Myocyte (in vitro differentiated cells): ENCODE measurements at regions not wholly inside any gene's neighbourhood (a gene's known extent, or its start where the extent isn't known, plus 50 kb on each side); places are given as distances from the start of the nearest gene placed in this dataset.
"Not testable (repeated sequence)": the region's sequence is repeated elsewhere in the genome, so short reads cannot be mapped to it uniquely, and the experiment has no call there.

Experiments
- DNase-seq: peaks from one replicate; pipeline ENCODE4 v3.0.0-alpha.2; 2012; ENCODE audit warnings: low read depth

- no peak for DNase-seq
These were observed 340.0 kb upstream of the NFIA start for GRCh38 chr1:60742339-60742738.

- DNase-seq = no peak
These were observed 342.2 kb upstream of the NFIA start for GRCh38 chr1:60740154-60740553.

GRCh38 chr1:60739729-60740128, 342.6 kb upstream of the NFIA start:
- DNase-seq = peak; percentile 15

- no peak for DNase-seq
These were observed 349.4 kb upstream of the NFIA start for GRCh38 chr1:60732977-60733401.

- DNase-seq = no peak
These were observed 351.0 kb upstream of the NFIA start for GRCh38 chr1:60731321-60731720.

GRCh38 chr1:60727552-60727951, 354.8 kb upstream of the NFIA start:
- no peak for DNase-seq

- DNase-seq = no peak
These were observed 365.9 kb upstream of the NFIA start for GRCh38 chr1:60716472-60716871.

GRCh38 chr1:60715970-60716369, 366.4 kb upstream of the NFIA start:
- no peak for DNase-seq

- no peak for DNase-seq
These were observed 372.9 kb upstream of the NFIA start for GRCh38 chr1:60709426-60709825.

- no peak for DNase-seq
These were observed 377.3 kb upstream of the NFIA start for GRCh38 chr1:60705026-60705425.

- no peak for DNase-seq
These were observed 379.2 kb upstream of the NFIA start for GRCh38 chr1:60703155-60703554.

- DNase-seq = no peak
These were observed 383.0 kb upstream of the NFIA start for GRCh38 chr1:60699325-60699724.

- DNase-seq = no peak
These were observed 385.0 kb upstream of the NFIA start for GRCh38 chr1:60697204-60697994.

GRCh38 chr1:60696512-60696911, 385.8 kb upstream of the NFIA start:
- DNase-seq = no peak

GRCh38 chr1:60695716-60696171, 386.6 kb upstream of the NFIA start:
- DNase-seq = no peak

GRCh38 chr1:60694980-60695379, 387.4 kb upstream of the NFIA start:
- no peak for DNase-seq

- no peak for DNase-seq
These were observed 390.3 kb upstream of the NFIA start for GRCh38 chr1:60692031-60692430.

GRCh38 chr1:60688221-60688620, 394.1 kb upstream of the NFIA start:
- DNase-seq = not testable (repeated sequence)

- DNase-seq = no peak
These were observed 401.1 kb upstream of the NFIA start for GRCh38 chr1:60681095-60681860.

- DNase-seq = no peak
These were observed 402.6 kb upstream of the NFIA start for GRCh38 chr1:60679524-60680375.

- DNase-seq = no peak
These were observed 403.6 kb upstream of the NFIA start for GRCh38 chr1:60678802-60679201.

GRCh38 chr1:60678391-60678790, 404.0 kb upstream of the NFIA start:
- no peak for DNase-seq
